ENCODE measurements at regions not wholly inside any gene's neighbourhood (a gene's known extent, or its start where the extent isn't known, plus 50 kb on each side); places are given as distances from the start of the nearest gene placed in this dataset.

GRCh38 chr12:24012528-24012927, 63.1 kb upstream of the SOX5 start:
- TF ChIP-seq CTCF (conservative IDR thresholded peaks at IDR 0.05; ENCODE audit: low read depth, low read length), result 0 out of 2 replicates have a peak, but pooled peaks have one; percentile 19
- TF ChIP-seq EZH2 (IDR thresholded peaks at IDR 0.05; ENCODE audit: low read length, unreplicated experiment), result no peak
- TF ChIP-seq EZH2phosphoT487 (IDR thresholded peaks at IDR 0.05; ENCODE audit: borderline replicate concordance, low read length), result no peak

Measured in PC-3 (cell line).